NCI-H1417 treated with DMSO at 0.1 percent for 48 hours (cell line): ENCODE measurements at regions not wholly inside any gene's neighbourhood (a gene's known extent, or its start where the extent isn't known, plus 50 kb on each side); places are given as distances from the start of the nearest gene placed in this dataset.

Source experiments
- DNase-seq: peaks from one replicate; lab custom pipeline; 2025; lab: John Stamatoyannopoulos, UW

DNA sequence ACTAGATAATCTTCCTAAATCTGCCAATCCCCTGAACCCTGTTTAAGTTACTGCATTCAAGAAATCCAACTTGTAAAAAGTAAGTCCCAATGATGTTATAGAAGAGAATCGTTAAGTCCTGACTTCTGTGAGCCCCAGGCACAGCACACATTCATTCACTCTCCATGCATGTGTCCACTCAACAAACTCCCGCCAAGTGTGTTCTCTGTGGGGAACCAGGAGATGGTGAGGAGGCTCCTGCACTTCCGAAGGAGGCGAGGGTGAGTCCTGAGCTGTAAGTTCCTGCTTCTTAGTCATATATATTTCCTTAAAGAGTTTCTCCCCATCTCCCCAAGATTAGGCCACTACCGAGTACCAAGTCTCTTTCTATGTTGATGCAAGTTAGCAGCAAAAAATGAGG, 635.0 kb upstream of the ID2 start:
- DNase-seq, result no peak

DNA sequence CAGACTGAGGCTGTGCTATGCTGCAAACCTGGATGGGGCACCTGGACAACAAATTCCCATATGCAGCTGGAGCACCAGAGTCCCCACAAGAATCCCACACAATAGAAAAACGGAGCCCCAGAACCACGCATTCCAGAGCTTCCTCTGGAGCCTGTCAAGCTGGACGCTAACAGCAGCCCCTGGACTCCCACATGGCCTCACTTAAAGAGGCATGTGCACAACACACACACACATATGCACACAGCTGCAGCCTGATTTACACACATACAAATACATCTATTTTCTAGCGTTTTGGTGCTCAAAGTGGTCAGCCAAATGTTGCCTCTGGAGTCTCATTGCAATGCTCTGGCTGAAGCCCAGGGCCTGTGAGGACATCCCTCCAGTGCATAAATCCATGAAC, 632.7 kb upstream of the ID2 start:
- no peak for DNase-seq

- DNase-seq, result no peak
Measured at GRCh38 chr2:8049851-8050571, 631.8 kb upstream of the ID2 start.

- no peak for DNase-seq
Measured at GRCh38 chr2:8053216-8053615, 628.6 kb upstream of the ID2 start.

- DNase-seq, result no peak
Measured at GRCh38 chr2:8054070-8054469, 627.8 kb upstream of the ID2 start.

GRCh38 chr2:8058652-8059051, 623.2 kb upstream of the ID2 start:
- no peak for DNase-seq

- DNase-seq, result no peak
Measured at GRCh38 chr2:8059255-8059654, 622.6 kb upstream of the ID2 start.

DNA sequence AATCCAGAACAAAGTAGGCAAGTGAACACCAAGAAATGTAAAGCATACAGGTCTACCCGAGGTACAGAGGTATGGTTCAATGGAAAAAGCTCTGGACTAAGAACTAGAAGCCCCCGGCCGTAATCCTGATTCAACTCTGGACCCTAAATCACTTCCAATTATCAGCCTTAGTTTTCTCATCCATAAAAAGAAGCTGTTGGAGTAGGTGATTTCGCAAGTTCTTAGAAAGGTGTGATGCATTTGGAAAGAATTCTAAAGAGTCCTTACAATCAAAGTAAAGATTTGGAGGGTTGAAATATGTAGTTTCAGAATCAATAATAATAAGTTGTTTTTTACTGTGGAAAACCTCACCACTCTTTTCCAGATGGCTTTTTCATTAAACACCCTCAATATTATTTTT, 622.1 kb upstream of the ID2 start:
- no peak for DNase-seq

DNA sequence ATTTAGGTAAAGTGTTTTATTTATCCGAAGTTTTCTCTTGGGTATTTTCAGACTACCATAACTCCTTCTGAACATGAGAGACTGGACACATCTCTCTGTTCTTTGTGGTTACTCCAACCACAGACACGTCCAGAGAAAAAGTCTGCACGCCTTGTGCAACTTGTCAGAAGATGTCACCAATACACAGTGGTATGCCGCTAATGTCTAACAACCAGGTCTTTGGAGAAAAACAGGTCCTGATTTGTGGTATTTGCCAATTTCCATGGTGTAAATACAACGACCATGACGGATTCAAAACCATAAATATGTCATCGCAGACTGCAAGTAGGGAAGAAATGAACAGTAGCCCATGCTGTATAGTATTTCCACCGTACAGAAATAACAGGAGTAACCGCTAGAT, 620.6 kb upstream of the ID2 start:
- no peak for DNase-seq

GRCh38 chr2:8064603-8065002, 617.3 kb upstream of the ID2 start:
- no peak for DNase-seq

DNA sequence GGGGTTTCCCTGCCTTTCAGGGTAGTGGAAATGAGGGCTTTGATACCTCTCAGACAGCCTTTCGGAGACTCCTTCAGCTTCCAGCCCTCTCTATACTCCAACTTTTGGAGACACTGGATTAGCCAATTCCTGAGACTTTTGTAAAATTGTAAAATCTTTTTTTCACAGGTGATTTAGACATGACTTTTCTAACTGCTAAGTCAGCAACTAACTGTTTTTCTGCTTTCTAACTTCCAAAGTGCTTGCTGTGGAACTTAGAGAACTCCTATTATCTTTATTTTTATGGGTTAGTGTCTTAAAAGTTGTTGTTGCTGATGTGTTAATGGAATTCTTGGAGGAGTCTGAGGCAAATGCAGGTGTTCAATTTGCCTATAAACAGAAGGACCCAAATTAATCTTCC, 616.7 kb upstream of the ID2 start:
- no peak for DNase-seq

DNA sequence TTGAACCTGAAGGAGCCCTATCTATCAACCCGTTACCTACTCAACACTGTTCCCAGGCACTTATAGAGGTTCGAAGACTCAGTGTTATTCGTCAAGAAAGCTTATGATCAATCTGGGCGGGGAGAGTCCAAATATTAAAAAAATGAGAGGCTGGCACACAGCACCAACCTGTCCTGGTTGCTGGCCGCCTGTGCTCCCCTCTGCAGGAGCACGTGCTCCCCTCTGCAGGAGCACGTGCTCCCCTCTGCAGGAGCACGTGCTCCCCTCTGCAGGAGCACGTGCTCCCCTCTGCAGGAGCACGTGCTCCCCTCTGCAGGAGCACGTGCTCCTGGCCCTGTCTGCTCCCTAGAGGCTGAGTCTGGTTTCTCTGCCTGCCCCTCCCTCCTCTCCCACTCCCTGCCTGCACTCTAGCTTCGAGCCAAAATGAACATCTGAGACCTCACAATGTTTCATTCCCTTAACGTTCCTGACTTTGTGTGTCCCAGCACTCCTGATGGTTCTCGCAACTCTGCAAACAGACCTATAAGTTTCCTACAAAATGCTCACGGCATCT, 614.0 kb upstream of the ID2 start:
- DNase-seq, result no peak

GRCh38 chr2:8072907-8073306, 608.9 kb upstream of the ID2 start:
- DNase-seq, result no peak

DNA sequence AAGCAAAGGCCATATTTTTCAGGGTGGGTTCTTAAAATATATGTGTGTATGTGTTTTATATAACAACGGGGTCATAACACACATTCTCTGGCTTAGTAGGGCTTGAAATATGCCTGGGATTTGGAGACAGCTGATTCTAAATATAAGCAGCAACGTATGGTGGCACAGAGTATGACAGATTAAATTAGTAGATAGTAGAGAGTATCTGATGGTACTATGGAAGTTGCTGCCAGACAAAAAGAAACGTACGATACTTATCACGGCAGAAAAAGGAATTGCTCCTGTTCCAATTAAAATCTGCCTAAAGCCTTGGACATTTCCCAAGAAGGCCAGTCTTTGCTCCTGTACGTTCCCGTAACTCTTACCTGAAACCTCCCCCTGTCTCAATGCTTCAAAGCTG, 607.9 kb upstream of the ID2 start:
- no peak for DNase-seq

- DNase-seq, result no peak
Measured at GRCh38 chr2:8076448-8077342, 605.2 kb upstream of the ID2 start.

- no peak for DNase-seq
Measured at GRCh38 chr2:8078705-8079104, 603.2 kb upstream of the ID2 start.

DNA sequence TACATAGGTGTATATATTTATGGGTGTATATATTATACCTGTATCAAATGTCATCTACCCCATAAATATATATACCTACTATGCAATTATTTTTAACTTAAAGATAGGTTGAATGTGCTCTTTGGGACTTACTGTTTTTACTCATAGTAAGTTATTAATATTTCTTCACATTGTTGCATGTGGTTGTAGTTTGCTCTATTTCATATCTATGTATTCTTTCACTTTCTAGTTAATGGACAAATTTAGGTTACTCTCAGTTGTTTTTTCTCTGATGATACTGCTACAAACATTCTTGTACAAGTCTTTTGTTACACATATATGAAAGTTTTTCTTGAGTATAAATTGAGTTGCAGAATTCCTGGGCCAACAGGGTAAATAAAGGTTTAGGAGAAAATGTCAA, 601.8 kb upstream of the ID2 start:
- DNase-seq, result no peak

GRCh38 chr2:8081130-8081529, 600.7 kb upstream of the ID2 start:
- DNase-seq, result no peak

- DNase-seq, result no peak
Measured at GRCh38 chr2:8082840-8083239, 599.0 kb upstream of the ID2 start.

DNA sequence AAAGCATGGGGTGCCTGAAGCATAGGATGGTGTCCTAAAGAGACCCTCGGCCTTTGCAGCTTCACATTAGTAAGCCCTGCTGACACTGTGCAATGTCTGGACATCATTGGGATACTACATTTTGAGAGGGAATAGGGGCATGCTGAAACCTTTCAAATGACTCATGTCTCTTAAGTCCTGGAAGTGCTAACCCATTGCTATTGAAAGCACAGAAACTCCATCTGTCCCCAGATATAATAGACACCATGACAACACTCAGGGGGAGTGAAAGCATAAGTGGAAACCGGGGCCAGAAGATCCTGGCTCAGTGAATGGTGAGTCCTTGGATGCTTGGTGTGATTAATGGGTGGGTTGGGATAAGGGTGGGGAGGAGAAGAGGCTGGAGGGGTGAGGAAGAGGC, 595.5 kb upstream of the ID2 start:
- no peak for DNase-seq

- DNase-seq, result no peak
Measured at GRCh38 chr2:8086796-8087479, 594.9 kb upstream of the ID2 start.

DNA sequence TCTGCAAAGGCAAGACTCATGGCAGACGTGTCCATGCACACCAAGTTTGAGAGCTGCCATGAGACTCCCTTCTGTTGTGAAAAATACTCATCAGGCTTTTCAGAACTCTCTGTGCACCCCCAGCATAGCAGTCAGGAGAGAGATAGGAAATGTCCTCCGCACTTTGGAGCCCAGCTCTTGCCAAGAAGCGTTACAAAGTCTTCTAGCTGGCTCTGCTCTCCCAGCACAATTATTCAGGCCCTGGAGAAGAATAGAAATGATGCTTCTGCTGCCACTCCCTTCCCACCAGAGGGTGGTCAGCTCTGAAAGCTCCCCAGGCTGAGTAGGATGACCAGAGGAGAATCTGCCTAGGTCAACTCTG, 594.4 kb upstream of the ID2 start:
- DNase-seq, result no peak

GRCh38 chr2:8088810-8089209, 593.0 kb upstream of the ID2 start:
- DNase-seq, result no peak
